ENCODE measurements at regions not wholly inside any gene's neighbourhood (a gene's known extent, or its start where the extent isn't known, plus 50 kb on each side); places are given as distances from the start of the nearest gene placed in this dataset.
"Not testable (repeated sequence)": the region's sequence is repeated elsewhere in the genome, so short reads cannot be mapped to it uniquely, and the experiment has no call there.

DNA sequence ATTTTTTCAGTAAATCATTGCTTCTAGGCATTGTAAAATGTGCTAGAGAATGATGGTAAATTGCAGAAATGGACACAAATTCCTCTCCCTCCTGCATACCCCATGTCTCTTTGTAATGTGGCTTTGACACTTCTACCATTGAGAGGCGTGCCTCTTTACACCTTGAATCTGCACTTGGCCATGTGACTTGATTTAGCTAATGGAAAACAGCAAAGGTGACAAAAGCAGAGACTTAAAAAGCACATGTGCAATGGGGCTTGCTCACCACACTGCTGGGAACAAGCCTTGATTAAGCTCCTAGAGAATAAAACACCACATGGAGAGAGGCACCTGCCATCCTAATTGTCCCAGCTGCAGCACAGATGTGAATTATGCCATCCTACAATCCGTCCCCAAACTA, 69.9 kb upstream of the NAA35 start:
- no peak for TF ChIP-seq EZH2 (IDR thresholded peaks at IDR 0.05; ENCODE audit: borderline replicate concordance, low read depth, low read length, poor library complexity, severe bottlenecking)
- TF ChIP-seq, protein P1, sequence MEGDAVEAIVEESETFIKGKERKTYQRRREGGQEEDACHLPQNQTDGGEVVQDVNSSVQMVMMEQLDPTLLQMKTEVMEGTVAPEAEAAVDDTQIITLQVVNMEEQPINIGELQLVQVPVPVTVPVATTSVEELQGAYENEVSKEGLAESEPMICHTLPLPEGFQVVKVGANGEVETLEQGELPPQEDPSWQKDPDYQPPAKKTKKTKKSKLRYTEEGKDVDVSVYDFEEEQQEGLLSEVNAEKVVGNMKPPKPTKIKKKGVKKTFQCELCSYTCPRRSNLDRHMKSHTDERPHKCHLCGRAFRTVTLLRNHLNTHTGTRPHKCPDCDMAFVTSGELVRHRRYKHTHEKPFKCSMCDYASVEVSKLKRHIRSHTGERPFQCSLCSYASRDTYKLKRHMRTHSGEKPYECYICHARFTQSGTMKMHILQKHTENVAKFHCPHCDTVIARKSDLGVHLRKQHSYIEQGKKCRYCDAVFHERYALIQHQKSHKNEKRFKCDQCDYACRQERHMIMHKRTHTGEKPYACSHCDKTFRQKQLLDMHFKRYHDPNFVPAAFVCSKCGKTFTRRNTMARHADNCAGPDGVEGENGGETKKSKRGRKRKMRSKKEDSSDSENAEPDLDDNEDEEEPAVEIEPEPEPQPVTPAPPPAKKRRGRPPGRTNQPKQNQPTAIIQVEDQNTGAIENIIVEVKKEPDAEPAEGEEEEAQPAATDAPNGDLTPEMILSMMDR (conservative IDR thresholded peaks at IDR 0.05; ENCODE audit: low read depth, low read length): no peak
- Histone ChIP-seq H3K27ac (ENCODE audit: low read depth, low read length, poor library complexity, severe bottlenecking) (no peak overlapping the region), H3K4me1 (ENCODE audit: insufficient read depth, low read length, poor library complexity, severe bottlenecking) (peaks cover 24% of the 10 kb centered on the region), H3K9me3 (ENCODE audit: low read depth, low read length, poor library complexity, severe bottlenecking) (no peaks in the 10 kb centered on the region), H3K4me3 (ENCODE audit: low read depth, low read length, poor library complexity, severe bottlenecking) (no peak overlapping the region), H3K36me3 (ENCODE audit: insufficient read depth, low read length, poor library complexity, severe bottlenecking) (no peaks in the 10 kb centered on the region), H3K27me3 (replicated peaks; ENCODE audit: insufficient read depth, low read depth, low read length, poor library complexity) (no peaks in the 10 kb centered on the region)
- BruUV-seq (replicated peaks): no TSS peak
- POLR2A ChIA-PET (ENCODE audit: low non-redundant PET): no interaction called here
- DNase-seq (ENCODE audit: low spot score): peak; percentile 17
- intact Hi-C loops (cut with micrococcal nuclease; ENCODE audit: unreplicated experiment): no loop called here
- CTCF ChIA-PET: interaction anchor here (0.6 kb wide), 1 partner anchor 157 kb away, joined by 4 read pairs; no protein-coding TSS in a partner anchor

DNA sequence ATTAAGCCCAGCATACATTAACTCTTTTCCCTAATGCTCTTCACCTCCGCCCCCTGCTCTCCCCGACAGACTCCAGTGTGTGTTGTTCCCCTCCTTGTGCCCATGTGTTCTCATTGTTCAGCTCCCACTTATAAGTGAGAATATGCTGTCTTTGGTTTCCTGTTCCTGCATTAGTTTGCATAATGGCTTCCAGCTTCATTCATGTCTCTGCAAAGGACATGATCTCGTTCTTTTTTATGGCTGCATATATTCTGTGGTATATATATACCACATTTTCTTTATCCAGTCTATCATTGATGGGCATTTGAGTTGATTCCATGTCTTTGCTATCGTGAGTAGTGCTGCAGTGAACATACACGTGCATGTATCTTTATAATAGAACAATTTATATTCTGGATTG, 69.3 kb upstream of the NAA35 start:
- H3K4me1 ChIP-seq (ENCODE audit: insufficient read depth, low read length, poor library complexity, severe bottlenecking): peaks cover 29% of the 10 kb centered on the region
- H3K4me3 ChIP-seq (ENCODE audit: low read depth, low read length, poor library complexity, severe bottlenecking); H3K36me3 ChIP-seq (ENCODE audit: insufficient read depth, low read length, poor library complexity, severe bottlenecking); intact Hi-C loops (cut with micrococcal nuclease; ENCODE audit: unreplicated experiment); H3K9me3 ChIP-seq (ENCODE audit: low read depth, low read length, poor library complexity, severe bottlenecking); H3K27ac ChIP-seq (ENCODE audit: low read depth, low read length, poor library complexity, severe bottlenecking); POLR2A ChIA-PET (ENCODE audit: low non-redundant PET); H3K27me3 ChIP-seq (replicated peaks; ENCODE audit: insufficient read depth, low read depth, low read length, poor library complexity); BruUV-seq (replicated peaks): not testable (repeated sequence)
- CTCF ChIA-PET: interaction anchor here (0.6 kb wide), 1 partner anchor 157 kb away, joined by 4 read pairs; no protein-coding TSS in a partner anchor
- DNase-seq (ENCODE audit: low spot score): peak; percentile 82

DNA sequence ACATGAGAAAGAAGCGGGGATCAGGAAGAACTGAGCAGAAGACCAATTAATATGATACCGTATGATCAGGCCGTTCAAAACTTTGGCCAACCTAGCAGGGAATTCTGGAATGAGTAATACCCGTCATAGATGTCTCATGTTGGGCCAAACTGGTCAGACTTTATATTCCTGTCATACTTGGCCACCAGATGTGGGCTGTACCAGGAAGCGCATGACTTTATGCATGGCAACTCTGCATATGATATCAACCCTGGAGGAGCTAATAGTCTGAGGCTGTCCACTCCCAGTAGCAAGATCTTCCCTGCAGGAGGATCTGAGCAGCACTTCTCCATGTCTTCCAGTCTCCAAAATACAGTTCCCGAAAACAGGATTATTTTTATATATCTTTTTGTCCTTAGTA, 68.5 kb upstream of the NAA35 start:
- intact Hi-C loops (cut with micrococcal nuclease; ENCODE audit: unreplicated experiment): no loop called here
- CTCF ChIA-PET: no interaction called here
- Histone ChIP-seq H3K4me1 (ENCODE audit: insufficient read depth, low read length, poor library complexity, severe bottlenecking) (peaks cover 37% of the 10 kb centered on the region), H3K36me3 (ENCODE audit: insufficient read depth, low read length, poor library complexity, severe bottlenecking) (no peaks in the 10 kb centered on the region), H3K9me3 (ENCODE audit: low read depth, low read length, poor library complexity, severe bottlenecking) (no peaks in the 10 kb centered on the region), H3K27me3 (replicated peaks; ENCODE audit: insufficient read depth, low read depth, low read length, poor library complexity) (no peaks in the 10 kb centered on the region), H3K27ac (ENCODE audit: low read depth, low read length, poor library complexity, severe bottlenecking) (no peak overlapping the region), H3K4me3 (ENCODE audit: low read depth, low read length, poor library complexity, severe bottlenecking) (no peak overlapping the region)
- POLR2A ChIA-PET (ENCODE audit: low non-redundant PET): no interaction called here
- TF ChIP-seq EZH2 (IDR thresholded peaks at IDR 0.05; ENCODE audit: borderline replicate concordance, low read depth, low read length, poor library complexity, severe bottlenecking): no peak
- TF ChIP-seq, protein P1 (conservative IDR thresholded peaks at IDR 0.05; ENCODE audit: low read depth, low read length): no peak
- BruUV-seq (replicated peaks): no TSS peak
- peak; percentile 33 for DNase-seq (ENCODE audit: low spot score)

DNA sequence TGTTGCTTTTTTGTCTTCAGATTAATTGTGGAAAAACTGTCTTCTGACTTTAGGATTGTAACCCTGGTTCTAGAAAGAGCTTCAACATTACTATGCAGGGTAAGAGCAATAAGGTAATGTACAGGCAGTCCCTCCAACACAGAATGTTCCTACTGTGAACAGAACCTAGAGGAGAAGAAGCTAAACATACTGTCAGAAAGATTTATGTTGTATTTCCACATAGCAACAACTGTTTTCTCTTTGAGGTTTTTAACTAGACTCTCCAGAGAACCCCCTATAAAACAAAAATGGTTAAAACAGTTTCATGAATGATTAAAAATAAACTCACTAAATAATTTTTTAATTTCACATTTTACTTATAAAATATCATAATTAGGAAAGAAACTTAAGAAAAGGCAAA, 64.3 kb upstream of the NAA35 start:
- CTCF ChIA-PET: no interaction called here
- Histone ChIP-seq H3K4me1 (ENCODE audit: insufficient read depth, low read length, poor library complexity, severe bottlenecking) (peaks cover 27% of the 10 kb centered on the region), H3K36me3 (ENCODE audit: insufficient read depth, low read length, poor library complexity, severe bottlenecking) (no peaks in the 10 kb centered on the region), H3K27ac (ENCODE audit: low read depth, low read length, poor library complexity, severe bottlenecking) (no peak overlapping the region), H3K4me3 (ENCODE audit: low read depth, low read length, poor library complexity, severe bottlenecking) (no peak overlapping the region), H3K9me3 (ENCODE audit: low read depth, low read length, poor library complexity, severe bottlenecking) (no peaks in the 10 kb centered on the region), H3K27me3 (replicated peaks; ENCODE audit: insufficient read depth, low read depth, low read length, poor library complexity) (no peaks in the 10 kb centered on the region)
- intact Hi-C loops (cut with micrococcal nuclease; ENCODE audit: unreplicated experiment): no loop called here
- no TSS peak for BruUV-seq (replicated peaks)
- POLR2A ChIA-PET (ENCODE audit: low non-redundant PET): no interaction called here
- DNase-seq (ENCODE audit: low spot score): peak; percentile 35
- no peak for TF ChIP-seq EZH2 (IDR thresholded peaks at IDR 0.05; ENCODE audit: borderline replicate concordance, low read depth, low read length, poor library complexity, severe bottlenecking)
- TF ChIP-seq, protein P1 (conservative IDR thresholded peaks at IDR 0.05; ENCODE audit: low read depth, low read length): no peak

DNA sequence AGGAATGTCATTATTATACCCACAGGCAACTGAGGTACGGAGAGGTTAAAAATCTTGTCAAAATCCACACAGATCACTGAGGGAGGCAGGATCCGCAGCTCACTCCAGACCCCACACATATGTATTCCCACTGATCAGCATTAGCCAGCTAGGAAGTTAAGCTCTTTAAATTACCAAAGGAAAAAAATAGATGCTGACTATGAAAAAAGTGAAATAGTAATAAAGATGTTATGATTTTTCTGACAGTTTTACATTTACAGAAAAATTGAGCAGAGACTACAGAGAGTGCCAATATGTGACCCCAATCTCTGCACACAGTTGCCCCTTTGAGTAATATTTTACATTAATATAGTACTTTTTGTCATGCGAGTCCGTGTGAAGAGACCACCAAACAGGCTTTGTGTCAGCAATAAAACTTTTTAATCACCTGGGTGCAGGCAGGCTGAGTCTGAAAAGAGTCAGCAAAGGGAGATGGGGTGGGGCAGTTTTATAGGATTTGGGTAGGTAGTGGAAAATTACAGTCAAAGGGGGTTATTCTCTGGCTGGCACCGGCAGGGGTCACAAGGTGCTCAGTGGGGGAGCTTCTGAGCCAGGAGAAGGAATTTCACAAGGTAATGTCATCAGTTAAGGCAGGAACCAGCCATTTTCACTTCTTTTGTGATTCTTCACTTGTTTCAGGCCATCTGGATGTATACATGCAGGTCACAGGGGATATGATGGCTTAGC, 61.9 kb upstream of the NAA35 start:
- H3K27ac ChIP-seq (ENCODE audit: low read depth, low read length, poor library complexity, severe bottlenecking); H3K4me3 ChIP-seq (ENCODE audit: low read depth, low read length, poor library complexity, severe bottlenecking); BruUV-seq (replicated peaks); POLR2A ChIA-PET (ENCODE audit: low non-redundant PET); CTCF ChIA-PET; H3K9me3 ChIP-seq (ENCODE audit: low read depth, low read length, poor library complexity, severe bottlenecking); H3K36me3 ChIP-seq (ENCODE audit: insufficient read depth, low read length, poor library complexity, severe bottlenecking); DNase-seq (ENCODE audit: low spot score); intact Hi-C loops (cut with micrococcal nuclease; ENCODE audit: unreplicated experiment); H3K27me3 ChIP-seq (replicated peaks; ENCODE audit: insufficient read depth, low read depth, low read length, poor library complexity): not testable (repeated sequence)
- H3K4me1 ChIP-seq (ENCODE audit: insufficient read depth, low read length, poor library complexity, severe bottlenecking): peaks cover 13% of the 10 kb centered on the region
